HG03439 (cell line): ENCODE measurements at regions not wholly inside any gene's neighbourhood (a gene's known extent, or its start where the extent isn't known, plus 50 kb on each side); places are given as distances from the start of the nearest gene placed in this dataset.

Source experiments
- ATAC-seq: cut with Tn5 transposase; IDR thresholded peaks from one replicate; pipeline ENCODE4 v1.9.1; 2021; ENCODE audit warnings: mild to moderate bottlenecking, moderate library complexity; ENCODE audit not compliant: unreplicated experiment

- no peak for ATAC-seq
Observed at GRCh38 chr12:130070126-130070611, 92.1 kb upstream of the FZD10 start.

GRCh38 chr12:130073721-130074120 is 88.5 kb upstream of the FZD10 start:
- no peak for ATAC-seq

GRCh38 chr12:130074661-130075406 is 87.4 kb upstream of the FZD10 start:
- ATAC-seq: no peak

- ATAC-seq: no peak
Observed at GRCh38 chr12:130075497-130076076, 86.7 kb upstream of the FZD10 start.

- no peak for ATAC-seq
Observed at GRCh38 chr12:130076126-130076525, 86.1 kb upstream of the FZD10 start.

- no peak for ATAC-seq
Observed at GRCh38 chr12:130076752-130077151, 85.5 kb upstream of the FZD10 start.

- ATAC-seq: no peak
Observed at GRCh38 chr12:130078852-130079251, 83.4 kb upstream of the FZD10 start.

- ATAC-seq: no peak
Observed at GRCh38 chr12:130079279-130079678, 83.0 kb upstream of the FZD10 start.

- no peak for ATAC-seq
Observed at GRCh38 chr12:130080205-130080604, 82.1 kb upstream of the FZD10 start.

GRCh38 chr12:130081117-130081805 is 81.0 kb upstream of the FZD10 start:
- no peak for ATAC-seq

- ATAC-seq: no peak
Observed at GRCh38 chr12:130083002-130083401, 79.3 kb upstream of the FZD10 start.

- no peak for ATAC-seq
Observed at GRCh38 chr12:130083734-130084133, 78.5 kb upstream of the FZD10 start.

- no peak for ATAC-seq
Observed at GRCh38 chr12:130084359-130084758, 77.9 kb upstream of the FZD10 start.

- ATAC-seq: no peak
Observed at GRCh38 chr12:130086248-130086647, 76.0 kb upstream of the FZD10 start.

- no peak for ATAC-seq
Observed at GRCh38 chr12:130086797-130087196, 75.5 kb upstream of the FZD10 start.

GRCh38 chr12:130087222-130087621 is 75.0 kb upstream of the FZD10 start:
- no peak for ATAC-seq

- no peak for ATAC-seq
Observed at GRCh38 chr12:130088504-130088903, 73.8 kb upstream of the FZD10 start.

GRCh38 chr12:130090542-130090941 is 71.7 kb upstream of the FZD10 start:
- ATAC-seq: no peak

GRCh38 chr12:130093380-130093779 is 68.9 kb upstream of the FZD10 start:
- ATAC-seq: no peak

GRCh38 chr12:130097342-130097741 is 64.9 kb upstream of the FZD10 start:
- ATAC-seq: no peak

- no peak for ATAC-seq
Observed at GRCh38 chr12:130097798-130098255, 64.4 kb upstream of the FZD10 start.
